GM12874 (cell line): ENCODE measurements at regions not wholly inside any gene's neighbourhood (a gene's known extent, or its start where the extent isn't known, plus 50 kb on each side); places are given as distances from the start of the nearest gene placed in this dataset.

Experiments
- TF ChIP-seq, protein P1 (sequence below): IDR thresholded peaks from 2 replicates; pipeline ENCODE4 v1.5.1; 2011; ENCODE audit warnings: low read depth, mild to moderate bottlenecking, control low read depth, low read length, moderate library complexity; ENCODE audit not compliant: insufficient read depth

DNA sequence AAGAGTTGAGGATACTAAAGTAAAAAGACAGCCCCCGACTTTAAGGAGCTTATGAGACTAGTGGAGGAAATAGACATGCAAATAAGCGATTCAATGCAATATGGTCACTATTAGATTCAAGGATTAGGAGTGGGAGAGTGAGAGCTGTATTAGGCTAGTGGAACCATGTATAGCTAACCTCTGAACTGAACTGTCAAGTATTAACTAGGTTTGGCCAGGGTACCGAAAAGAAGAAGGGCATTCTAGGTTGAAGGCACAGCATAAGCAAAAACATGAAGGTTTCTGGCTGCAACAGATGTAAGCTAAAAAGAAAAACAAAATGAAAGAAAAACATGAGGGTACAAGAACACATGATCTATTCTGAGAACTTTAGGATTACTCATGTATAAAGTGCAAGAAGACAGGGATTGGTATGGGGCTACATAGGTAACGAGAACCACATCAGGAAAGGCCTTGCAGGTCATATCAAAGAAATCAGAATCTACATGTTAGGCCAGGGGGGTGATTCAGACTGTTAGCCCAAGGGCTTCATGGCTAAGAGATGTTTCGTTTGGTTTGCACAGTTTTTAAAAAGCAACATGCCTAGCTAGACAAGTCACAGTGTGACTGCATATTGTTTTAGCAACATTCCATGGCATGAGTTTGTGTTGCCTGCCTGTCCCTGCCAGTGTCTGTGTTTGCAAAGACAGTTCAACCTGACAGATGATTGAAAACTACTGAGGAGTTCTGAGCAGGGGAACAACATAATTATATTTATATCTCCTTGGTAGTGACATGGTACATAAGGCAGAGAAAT is 54.4 kb upstream of the HAO2 start:
- TF ChIP-seq, protein P1, sequence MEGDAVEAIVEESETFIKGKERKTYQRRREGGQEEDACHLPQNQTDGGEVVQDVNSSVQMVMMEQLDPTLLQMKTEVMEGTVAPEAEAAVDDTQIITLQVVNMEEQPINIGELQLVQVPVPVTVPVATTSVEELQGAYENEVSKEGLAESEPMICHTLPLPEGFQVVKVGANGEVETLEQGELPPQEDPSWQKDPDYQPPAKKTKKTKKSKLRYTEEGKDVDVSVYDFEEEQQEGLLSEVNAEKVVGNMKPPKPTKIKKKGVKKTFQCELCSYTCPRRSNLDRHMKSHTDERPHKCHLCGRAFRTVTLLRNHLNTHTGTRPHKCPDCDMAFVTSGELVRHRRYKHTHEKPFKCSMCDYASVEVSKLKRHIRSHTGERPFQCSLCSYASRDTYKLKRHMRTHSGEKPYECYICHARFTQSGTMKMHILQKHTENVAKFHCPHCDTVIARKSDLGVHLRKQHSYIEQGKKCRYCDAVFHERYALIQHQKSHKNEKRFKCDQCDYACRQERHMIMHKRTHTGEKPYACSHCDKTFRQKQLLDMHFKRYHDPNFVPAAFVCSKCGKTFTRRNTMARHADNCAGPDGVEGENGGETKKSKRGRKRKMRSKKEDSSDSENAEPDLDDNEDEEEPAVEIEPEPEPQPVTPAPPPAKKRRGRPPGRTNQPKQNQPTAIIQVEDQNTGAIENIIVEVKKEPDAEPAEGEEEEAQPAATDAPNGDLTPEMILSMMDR, result no peak

DNA sequence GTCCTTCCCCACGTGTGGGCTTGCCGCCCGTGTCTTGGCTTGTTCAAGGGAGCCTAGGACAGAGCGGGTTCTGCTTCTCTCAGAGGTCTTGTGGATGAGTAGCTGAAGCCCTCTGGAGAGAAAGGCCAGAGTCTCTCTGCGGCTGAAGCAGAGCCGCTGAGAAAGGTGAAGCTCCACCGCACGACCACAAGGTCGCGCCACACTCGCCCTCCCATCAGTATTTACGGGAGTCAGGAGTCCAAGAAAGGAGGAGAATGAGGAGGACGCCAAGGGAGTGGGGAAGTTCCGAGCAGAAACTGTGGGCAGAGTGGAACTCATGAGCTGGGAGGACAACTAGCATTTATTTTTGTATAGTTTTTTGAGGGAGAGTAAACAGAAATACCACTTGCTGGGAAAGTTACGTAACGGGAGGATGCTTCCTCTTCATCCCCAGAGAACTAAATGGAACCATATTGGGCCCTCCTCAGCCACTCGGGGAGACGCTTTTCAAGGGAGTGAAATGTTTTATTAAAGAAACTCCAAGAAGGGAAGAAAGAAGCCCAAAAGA is 51.6 kb upstream of the HAO2 start:
- TF ChIP-seq, protein P1, result no peak

DNA sequence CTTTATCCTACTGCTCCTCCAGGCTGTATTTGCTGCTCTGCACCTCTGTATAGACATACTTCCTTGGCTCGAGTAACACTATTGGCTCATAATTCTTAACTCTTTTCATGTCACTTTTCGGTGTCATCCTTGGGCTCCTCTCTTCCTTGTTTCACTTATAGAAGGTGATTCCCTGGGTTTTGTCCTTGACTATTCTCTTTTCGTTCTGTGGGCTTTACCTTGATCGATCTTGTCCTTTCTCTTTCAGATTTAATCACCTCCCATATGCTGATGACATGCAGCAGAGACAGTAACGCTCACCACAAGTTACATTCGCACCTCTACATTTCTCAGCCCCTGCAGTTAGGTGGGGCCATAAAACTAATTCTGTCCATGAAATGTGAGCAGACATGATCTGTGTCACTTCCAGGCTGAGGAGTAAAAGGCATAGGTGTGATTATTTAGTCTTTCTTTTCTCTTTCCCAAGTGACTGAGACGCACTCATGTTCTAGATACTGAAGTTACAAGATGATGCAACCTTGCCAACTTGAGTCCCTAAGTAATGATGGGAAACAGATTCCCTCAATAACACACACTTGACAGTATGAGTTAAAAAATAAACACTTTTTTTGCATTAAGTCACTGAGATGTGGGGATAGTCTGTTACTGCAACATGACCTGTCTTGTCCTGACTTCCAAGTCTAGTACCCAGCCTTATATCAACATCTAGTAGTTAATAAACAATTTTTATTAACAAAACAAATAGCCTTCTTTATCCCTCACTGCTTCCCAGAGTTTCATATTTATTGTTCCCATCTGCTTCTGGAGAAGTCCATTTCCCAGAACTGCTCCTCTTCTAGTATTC is 49.9 kb upstream of the HAO2 start:
- TF ChIP-seq, protein P1, result no peak
